Stomach (tissue), 4 donors: ENCODE measurements at regions not wholly inside any gene's neighbourhood (a gene's known extent, or its start where the extent isn't known, plus 50 kb on each side); places are given as distances from the start of the nearest gene placed in this dataset.

Experiments
- POLR2A ChIP-seq, 4 donors: fragments of 450-650 bp; IDR thresholded peaks; one replicate each; pipeline ENCODE4 v1.6.1; 2016; ENCODE audit warnings: antibody characterized with exemption in 4 of 4, control low read depth in 2 of 4, mild to moderate bottlenecking in 1 of 4, moderate library complexity in 1 of 4
- POLR2AphosphoS5 ChIP-seq, 3 donors: sonication (generic); formaldehyde crosslinking; IDR thresholded peaks; one replicate each; pipeline ENCODE4 v1.6.1; 2016; ENCODE audit warnings: antibody characterized with exemption in 3 of 3
- TF ChIP-seq, protein P1 (sequence below), 7 experiments: fragments of 450-650 bp in 4 of 7; fragments of 200-600 bp in 3 of 7; sonication (generic) in 3 of 7; IDR thresholded peaks; one replicate each; pipeline ENCODE4 v1.5.1; 2016 to 2019; ENCODE audit warnings: antibody characterized with exemption in 7 of 7, control low read depth in 2 of 7, mild to moderate bottlenecking in 1 of 7

DNA sequence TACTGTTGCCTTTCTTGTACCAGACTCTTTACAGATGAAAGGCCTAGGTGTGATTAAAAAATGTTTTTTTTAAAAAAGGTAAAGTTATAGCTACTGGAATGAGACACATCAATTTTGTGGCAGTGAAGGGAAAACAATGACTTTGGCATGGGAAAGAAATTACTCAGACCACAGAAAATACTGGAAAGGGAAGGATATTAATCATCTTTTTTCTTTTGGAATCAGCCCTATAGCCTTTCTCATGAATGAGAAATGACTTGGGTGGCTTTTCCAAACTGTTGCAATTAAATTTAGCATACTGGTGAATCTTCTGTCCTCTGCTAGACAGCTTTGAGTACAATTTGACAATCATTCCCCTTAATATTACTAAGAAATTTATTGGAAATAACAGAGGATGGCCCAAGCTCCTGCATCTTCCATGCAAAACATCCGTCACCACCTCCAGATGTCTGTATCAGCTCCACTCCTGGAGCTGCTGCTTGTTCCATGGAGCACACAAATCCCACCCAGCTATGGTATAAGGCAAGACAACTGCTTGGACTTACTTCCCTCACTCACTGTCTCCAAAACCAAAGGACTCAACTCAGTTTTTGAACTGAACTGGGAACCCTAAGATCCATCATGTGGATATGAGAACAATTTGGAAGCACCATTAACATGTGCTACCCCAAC, 97.6 kb upstream of the ARSJ start:
- TF ChIP-seq, protein P1, sequence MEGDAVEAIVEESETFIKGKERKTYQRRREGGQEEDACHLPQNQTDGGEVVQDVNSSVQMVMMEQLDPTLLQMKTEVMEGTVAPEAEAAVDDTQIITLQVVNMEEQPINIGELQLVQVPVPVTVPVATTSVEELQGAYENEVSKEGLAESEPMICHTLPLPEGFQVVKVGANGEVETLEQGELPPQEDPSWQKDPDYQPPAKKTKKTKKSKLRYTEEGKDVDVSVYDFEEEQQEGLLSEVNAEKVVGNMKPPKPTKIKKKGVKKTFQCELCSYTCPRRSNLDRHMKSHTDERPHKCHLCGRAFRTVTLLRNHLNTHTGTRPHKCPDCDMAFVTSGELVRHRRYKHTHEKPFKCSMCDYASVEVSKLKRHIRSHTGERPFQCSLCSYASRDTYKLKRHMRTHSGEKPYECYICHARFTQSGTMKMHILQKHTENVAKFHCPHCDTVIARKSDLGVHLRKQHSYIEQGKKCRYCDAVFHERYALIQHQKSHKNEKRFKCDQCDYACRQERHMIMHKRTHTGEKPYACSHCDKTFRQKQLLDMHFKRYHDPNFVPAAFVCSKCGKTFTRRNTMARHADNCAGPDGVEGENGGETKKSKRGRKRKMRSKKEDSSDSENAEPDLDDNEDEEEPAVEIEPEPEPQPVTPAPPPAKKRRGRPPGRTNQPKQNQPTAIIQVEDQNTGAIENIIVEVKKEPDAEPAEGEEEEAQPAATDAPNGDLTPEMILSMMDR (IDR thresholded peaks at IDR 0.05), result no peak
- no peak for TF ChIP-seq POLR2A (IDR thresholded peaks at IDR 0.05)
- no peak for TF ChIP-seq POLR2AphosphoS5 (IDR thresholded peaks at IDR 0.05)
